ENCODE measurements at regions not wholly inside any gene's neighbourhood (a gene's known extent, or its start where the extent isn't known, plus 50 kb on each side); places are given as distances from the start of the nearest gene placed in this dataset.

- no peak for TF ChIP-seq ZFP3 (CRISPR knock-in tag; IDR thresholded peaks at IDR 0.05)
- TF ChIP-seq ZNF70 (CRISPR knock-in tag; IDR thresholded peaks at IDR 0.05) = no peak
- TF ChIP-seq, protein P1, sequence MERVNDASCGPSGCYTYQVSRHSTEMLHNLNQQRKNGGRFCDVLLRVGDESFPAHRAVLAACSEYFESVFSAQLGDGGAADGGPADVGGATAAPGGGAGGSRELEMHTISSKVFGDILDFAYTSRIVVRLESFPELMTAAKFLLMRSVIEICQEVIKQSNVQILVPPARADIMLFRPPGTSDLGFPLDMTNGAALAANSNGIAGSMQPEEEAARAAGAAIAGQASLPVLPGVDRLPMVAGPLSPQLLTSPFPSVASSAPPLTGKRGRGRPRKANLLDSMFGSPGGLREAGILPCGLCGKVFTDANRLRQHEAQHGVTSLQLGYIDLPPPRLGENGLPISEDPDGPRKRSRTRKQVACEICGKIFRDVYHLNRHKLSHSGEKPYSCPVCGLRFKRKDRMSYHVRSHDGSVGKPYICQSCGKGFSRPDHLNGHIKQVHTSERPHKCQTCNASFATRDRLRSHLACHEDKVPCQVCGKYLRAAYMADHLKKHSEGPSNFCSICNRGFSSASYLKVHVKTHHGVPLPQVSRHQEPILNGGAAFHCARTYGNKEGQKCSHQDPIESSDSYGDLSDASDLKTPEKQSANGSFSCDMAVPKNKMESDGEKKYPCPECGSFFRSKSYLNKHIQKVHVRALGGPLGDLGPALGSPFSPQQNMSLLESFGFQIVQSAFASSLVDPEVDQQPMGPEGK (CRISPR knock-in tag; IDR thresholded peaks at IDR 0.05; ENCODE audit: borderline replicate concordance) = no peak
Observed at GRCh38 chr5:89721353-89721752, 688.2 kb downstream of the CETN3 start.
